GM12892 (cell line): ENCODE measurements at regions not wholly inside any gene's neighbourhood (a gene's known extent, or its start where the extent isn't known, plus 50 kb on each side); places are given as distances from the start of the nearest gene placed in this dataset.

Experiments
- POLR2A ChIP-seq: IDR thresholded peaks from 2 replicates; pipeline ENCODE4 v1.6.1; 2011; ENCODE audit warnings: low read depth, low read length, control low read depth
- POLR2AphosphoS5 ChIP-seq: IDR thresholded peaks from 2 replicates; pipeline ENCODE4 v1.6.1; 2011; ENCODE audit warnings: low read depth, low read length, control low read depth

- TF ChIP-seq POLR2A: no peak
- no peak for TF ChIP-seq POLR2AphosphoS5
Observed at GRCh38 chr6:4412077-4412476, 276.7 kb upstream of the ECI2 start.
